ENCODE measurements at regions not wholly inside any gene's neighbourhood (a gene's known extent, or its start where the extent isn't known, plus 50 kb on each side); places are given as distances from the start of the nearest gene placed in this dataset.

DNA sequence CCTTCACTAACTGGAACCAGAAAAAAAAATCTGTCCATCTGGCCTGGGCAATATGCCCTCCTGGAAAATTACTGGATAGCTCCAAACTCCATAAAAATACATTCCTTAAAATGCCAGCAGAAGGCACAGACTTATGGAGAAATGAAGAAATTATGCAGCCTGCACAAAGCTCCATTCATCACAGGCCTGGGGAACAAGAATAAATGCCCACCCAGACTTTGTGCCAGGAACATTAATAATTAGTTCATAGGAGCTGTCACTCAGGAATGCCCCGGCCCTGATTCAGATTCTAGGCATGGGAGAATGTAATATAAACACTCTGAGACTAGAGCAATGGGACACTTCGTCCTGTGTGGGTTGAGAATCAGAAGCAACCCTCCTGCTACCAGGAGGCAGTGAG lies 199.3 kb downstream of the OTOR start:
- TF ChIP-seq POLR2AphosphoS5 (IDR thresholded peaks at IDR 0.05; ENCODE audit: low read depth, low read length) = no peak
- no peak for TF ChIP-seq SIN3A (IDR thresholded peaks at IDR 0.05; ENCODE audit: borderline replicate concordance, insufficient read depth, low read length)
- TF ChIP-seq, protein P1, sequence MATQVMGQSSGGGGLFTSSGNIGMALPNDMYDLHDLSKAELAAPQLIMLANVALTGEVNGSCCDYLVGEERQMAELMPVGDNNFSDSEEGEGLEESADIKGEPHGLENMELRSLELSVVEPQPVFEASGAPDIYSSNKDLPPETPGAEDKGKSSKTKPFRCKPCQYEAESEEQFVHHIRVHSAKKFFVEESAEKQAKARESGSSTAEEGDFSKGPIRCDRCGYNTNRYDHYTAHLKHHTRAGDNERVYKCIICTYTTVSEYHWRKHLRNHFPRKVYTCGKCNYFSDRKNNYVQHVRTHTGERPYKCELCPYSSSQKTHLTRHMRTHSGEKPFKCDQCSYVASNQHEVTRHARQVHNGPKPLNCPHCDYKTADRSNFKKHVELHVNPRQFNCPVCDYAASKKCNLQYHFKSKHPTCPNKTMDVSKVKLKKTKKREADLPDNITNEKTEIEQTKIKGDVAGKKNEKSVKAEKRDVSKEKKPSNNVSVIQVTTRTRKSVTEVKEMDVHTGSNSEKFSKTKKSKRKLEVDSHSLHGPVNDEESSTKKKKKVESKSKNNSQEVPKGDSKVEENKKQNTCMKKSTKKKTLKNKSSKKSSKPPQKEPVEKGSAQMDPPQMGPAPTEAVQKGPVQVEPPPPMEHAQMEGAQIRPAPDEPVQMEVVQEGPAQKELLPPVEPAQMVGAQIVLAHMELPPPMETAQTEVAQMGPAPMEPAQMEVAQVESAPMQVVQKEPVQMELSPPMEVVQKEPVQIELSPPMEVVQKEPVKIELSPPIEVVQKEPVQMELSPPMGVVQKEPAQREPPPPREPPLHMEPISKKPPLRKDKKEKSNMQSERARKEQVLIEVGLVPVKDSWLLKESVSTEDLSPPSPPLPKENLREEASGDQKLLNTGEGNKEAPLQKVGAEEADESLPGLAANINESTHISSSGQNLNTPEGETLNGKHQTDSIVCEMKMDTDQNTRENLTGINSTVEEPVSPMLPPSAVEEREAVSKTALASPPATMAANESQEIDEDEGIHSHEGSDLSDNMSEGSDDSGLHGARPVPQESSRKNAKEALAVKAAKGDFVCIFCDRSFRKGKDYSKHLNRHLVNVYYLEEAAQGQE (IDR thresholded peaks at IDR 0.05; ENCODE audit: insufficient read depth in 1 of 2, low read depth in 2 of 2, low read length in 2 of 2) = no peak

All from PFSK-1 (cell line).